AG08395 (cell line): ENCODE measurements at regions not wholly inside any gene's neighbourhood (a gene's known extent, or its start where the extent isn't known, plus 50 kb on each side); places are given as distances from the start of the nearest gene placed in this dataset.
A peak's percentile ranks its signal among the peaks of the same experiment; 100 is the strongest.
"Not testable (repeated sequence)": the region's sequence is repeated elsewhere in the genome, so short reads cannot be mapped to it uniquely, and the experiment has no call there.

Experiments
- DNase-seq: peaks from one replicate; pipeline ENCODE4 v3.0.0; 2012; ENCODE audit warnings: mixed read lengths, low spot score

DNA sequence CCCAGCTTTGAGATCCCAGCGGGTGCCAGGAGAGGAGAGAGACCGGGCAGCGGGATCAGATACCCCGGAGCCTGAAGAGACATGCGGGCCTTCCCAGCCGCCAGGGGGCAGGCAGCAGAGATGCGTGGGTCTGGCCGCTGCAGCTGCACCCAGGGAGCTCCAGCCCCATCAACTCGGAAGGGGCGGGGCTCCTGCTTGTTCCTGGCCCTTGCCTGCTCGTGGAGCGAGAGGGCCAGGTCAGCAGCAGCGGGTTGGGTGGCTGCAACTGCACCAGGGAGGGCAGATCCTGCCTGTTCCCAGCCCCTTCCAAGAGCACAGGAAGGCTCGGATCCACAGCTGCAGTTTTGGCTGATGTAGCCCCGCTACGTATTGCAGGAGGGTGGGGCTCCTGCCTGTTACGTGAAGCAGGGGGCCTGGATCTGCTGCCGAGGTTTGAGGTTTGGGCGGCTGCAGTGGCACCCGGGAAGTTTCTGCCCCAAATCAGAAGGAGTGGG, 532.8 kb downstream of the RFPL4B start:
- no peak for DNase-seq

GRCh38 chr6:112881027-112881426, 533.9 kb downstream of the RFPL4B start:
- DNase-seq = peak; percentile 11

- peak; percentile 18 for DNase-seq
Observed at GRCh38 chr6:112881828-112882780, 535.0 kb downstream of the RFPL4B start.

GRCh38 chr6:112883095-112883494, 536.0 kb downstream of the RFPL4B start:
- DNase-seq = no peak

GRCh38 chr6:112886415-112886814, 539.3 kb downstream of the RFPL4B start:
- no peak for DNase-seq

DNA sequence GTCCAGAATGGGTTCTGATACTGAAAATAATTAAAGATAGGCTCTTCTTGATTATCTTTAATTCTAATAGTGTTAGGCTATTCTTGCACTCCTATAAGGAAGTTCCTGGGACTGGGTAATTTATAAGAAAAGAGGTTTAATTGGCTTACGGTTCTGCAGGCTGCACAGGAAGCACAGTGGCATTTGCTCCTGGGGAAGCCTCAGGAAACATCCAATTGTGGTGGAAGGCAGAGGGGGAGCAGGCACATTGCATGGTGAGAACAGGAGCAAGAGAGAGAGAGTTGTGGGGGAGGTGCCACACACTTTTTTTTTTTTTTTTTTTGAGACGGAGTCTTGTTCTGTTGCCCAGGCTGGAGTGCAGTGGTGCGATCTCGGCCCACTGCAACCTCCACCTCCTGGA, 540.3 kb downstream of the RFPL4B start:
- not testable (repeated sequence) for DNase-seq

- no peak for DNase-seq
Observed at GRCh38 chr6:112899541-112899940, 552.4 kb downstream of the RFPL4B start.

DNA sequence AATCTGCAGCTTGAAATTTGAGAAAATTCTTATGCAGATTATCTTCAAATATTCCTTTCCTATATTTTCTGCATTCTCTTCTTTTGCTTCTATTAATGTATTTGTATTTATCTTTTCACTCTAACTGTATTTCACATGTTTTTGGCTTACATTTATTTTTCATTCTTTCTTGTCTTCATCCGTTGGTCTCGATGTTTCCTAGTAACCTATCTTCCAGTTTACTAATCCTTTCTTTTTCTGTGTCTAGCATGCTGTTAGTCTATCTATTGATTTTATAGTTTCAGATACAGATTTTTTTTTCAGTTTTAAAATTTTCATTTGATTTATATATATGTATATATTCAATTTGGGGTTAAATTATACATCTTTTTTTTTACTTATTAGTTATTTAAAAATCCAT, 556.2 kb downstream of the RFPL4B start:
- no peak for DNase-seq

DNA sequence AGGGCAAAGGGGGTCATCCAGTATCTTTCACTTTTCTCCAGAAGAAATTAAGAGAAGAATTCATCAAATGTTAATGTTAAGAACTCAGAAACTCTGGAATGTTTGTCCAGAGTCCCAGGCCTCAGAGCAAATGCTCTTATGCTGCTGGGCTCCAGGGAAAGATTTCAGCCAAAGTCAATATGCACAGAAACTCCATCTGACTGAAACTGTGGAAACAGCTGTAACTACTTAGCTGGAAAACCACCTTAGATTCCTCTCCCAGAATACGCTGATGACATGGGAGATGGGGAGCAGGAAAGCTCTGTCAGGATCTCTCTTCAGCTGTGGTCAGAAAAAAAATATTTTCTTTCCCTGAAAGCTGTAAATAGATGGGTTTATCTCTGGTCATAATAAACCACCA, 559.6 kb downstream of the RFPL4B start:
- DNase-seq = peak; percentile 57

DNA sequence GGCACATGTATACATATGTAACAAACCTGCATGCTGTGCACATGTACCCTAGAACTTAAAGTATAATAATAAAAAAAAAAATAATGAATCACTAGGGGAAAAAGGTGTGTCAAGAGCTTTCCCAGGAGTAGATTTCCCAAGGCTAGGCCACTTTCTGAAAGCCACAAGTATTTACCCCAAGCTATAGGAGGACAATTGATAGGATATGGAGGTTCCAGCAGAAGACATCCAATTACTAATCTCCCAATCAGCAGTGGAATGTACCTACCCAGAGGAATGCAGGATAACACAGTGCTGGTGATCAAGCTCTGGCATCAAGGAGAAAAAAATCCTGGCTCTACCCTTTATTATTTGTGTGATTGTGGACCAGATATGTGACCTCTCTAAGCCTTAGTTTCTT, 562.7 kb downstream of the RFPL4B start:
- DNase-seq = no peak

DNA sequence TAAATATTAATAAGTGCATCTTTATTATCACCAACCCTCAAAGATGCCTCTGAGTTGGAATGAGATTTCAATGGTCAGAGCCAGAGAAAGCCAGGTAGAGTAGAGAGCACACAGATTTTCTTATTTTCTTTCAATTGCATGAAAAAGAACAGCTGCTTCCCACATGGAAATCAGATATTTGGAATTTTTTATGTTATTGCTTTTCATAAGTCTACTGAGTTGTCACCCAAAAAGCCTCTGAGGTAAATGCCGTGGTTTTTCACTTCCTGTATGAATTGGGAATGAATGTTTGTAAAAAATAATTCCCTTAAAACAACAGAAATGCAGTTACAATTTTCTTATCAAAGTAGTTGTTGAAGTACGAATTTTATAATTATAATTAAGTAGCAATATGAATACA, 563.1 kb downstream of the RFPL4B start:
- peak; percentile 5 for DNase-seq

DNA sequence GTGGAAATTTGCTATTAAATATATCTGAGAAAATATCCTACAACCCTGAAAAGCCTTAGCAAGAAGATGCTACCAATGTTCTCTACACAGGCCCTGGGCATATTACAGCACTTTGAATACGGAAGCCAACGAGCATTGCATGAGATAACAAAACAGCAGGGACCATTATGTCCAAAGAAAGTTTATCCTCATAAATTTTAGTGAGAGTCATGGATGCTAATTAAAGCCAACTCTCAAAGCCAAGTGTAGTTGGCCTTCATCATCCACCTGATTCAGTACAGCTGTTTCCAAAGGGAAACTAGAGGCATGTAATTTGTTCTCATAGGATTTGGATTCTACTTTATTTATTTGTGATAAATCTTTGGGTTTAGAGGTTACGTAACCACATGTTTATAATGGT, 564.8 kb downstream of the RFPL4B start:
- DNase-seq = peak; percentile 38

GRCh38 chr6:112912416-112913101, 565.4 kb downstream of the RFPL4B start:
- peak; percentile 18 for DNase-seq

- not testable (repeated sequence) for DNase-seq
Observed at GRCh38 chr6:112919744-112920143, 572.6 kb downstream of the RFPL4B start.

- DNase-seq = no peak
Observed at GRCh38 chr6:112920994-112921393, 573.9 kb downstream of the RFPL4B start.

GRCh38 chr6:112923940-112924587, 576.9 kb downstream of the RFPL4B start:
- no peak for DNase-seq

DNA sequence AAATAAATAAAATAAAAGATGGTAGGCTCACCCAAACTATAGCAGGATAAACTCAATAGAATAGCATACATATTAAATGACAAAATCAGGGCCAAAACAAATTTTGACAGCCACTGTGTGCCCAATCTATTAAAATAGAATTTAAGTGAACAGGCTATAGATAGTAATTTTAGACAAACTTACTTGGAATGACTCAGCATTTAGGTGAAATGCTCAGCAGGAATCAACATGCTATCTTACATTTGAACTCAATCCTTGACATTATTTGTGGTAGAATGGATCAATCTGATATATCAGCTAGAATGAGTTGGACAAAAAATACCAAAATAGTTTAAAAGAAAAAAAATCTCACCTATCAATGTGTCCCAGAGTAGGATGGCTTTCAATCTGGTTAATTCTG, 578.6 kb downstream of the RFPL4B start:
- no peak for DNase-seq

DNA sequence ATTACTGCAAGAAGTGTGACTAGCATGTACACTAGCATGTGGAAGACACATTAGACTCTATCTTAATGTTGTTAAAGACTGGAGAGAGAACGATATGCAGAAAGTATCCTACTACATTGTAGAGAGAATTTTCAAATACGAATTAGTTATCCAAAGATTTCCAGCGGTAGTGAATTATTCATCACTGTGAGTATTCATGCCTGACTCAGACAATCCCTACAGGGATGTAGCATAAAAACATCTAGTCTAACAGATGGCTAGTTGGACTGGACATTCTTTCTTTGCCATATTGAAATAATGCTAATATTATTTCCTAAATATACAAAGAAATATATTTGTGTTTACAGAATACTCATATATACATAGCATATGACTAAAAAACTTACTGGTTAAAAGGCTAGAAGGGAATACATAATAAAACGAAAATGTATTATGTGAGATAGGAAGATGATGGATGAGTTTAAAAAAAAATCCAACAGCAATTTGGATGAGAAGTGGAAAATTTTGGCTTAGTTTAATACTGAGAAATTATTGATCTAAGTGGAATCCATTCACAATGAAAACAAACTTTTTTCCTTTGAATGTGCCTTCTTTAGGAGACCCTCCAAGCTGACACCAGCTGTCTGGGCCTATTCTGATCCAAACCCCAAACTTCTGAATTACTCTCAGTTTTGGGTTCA, 580.7 kb downstream of the RFPL4B start:
- no peak for DNase-seq

GRCh38 chr6:112929641-112930040, 582.5 kb downstream of the RFPL4B start:
- no peak for DNase-seq

- peak; percentile 17 for DNase-seq
Observed at GRCh38 chr6:112931832-112932231, 584.7 kb downstream of the RFPL4B start.

DNA sequence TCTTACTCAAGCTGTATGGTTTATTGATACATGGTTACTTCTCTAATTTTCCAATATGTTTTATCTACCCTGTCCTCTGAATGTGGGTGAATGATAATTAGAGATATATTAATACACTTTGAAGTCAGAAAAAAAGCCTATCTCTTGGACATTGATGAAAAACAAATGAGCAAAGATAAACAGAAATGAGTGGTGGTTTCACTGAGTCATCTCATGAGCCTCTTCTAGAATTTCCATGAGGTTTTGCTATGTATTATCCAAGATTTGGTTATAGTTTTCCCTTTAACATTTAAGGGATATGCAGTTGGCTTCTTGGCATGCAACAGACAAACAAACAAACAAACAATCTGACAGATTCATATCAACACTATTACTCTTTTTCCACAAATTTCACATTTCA, 586.8 kb downstream of the RFPL4B start:
- peak; percentile 11 for DNase-seq
